ENCODE measurements at regions not wholly inside any gene's neighbourhood (a gene's known extent, or its start where the extent isn't known, plus 50 kb on each side); places are given as distances from the start of the nearest gene placed in this dataset.

- Mint-ChIP-seq H3K4me1 (ENCODE audit: unreplicated experiment) (peaks cover 3% of the 10 kb centered on the region), H3K9me3 (ENCODE audit: unreplicated experiment) (no peaks in the 10 kb centered on the region), H3K27ac (ENCODE audit: unreplicated experiment) (no peak overlapping the region), H3K36me3 (ENCODE audit: unreplicated experiment) (no peaks in the 10 kb centered on the region), H3K27me3 (ENCODE audit: unreplicated experiment) (peaks cover 38% of the 10 kb centered on the region), H3K4me3 (ENCODE audit: unreplicated experiment) (no peak overlapping the region)
- DNase-seq (ENCODE audit: extremely low spot score, unreplicated experiment): no peak
- no peak for TF ChIP-seq CTCF (IDR thresholded peaks at IDR 0.05)
These were observed 151.9 kb upstream of the PELI1 start for GRCh38 chr2:64296140-64296480.

GRCh38 chr2:64296695-64297346 lies 152.6 kb upstream of the PELI1 start:
- no peak for DNase-seq (ENCODE audit: extremely low spot score, unreplicated experiment)
- H3K4me3 Mint-ChIP-seq (ENCODE audit: unreplicated experiment): no peak overlapping the region
- H3K27ac Mint-ChIP-seq (ENCODE audit: unreplicated experiment): no peak overlapping the region
- H3K4me1 Mint-ChIP-seq (ENCODE audit: unreplicated experiment): no peaks in the 10 kb centered on the region
- no peaks in the 10 kb centered on the region for H3K9me3 Mint-ChIP-seq (ENCODE audit: unreplicated experiment)
- TF ChIP-seq CTCF (IDR thresholded peaks at IDR 0.05): no peak
- peaks cover 38% of the 10 kb centered on the region for H3K27me3 Mint-ChIP-seq (ENCODE audit: unreplicated experiment)
- H3K36me3 Mint-ChIP-seq (ENCODE audit: unreplicated experiment): no peaks in the 10 kb centered on the region

- no peak for TF ChIP-seq CTCF (IDR thresholded peaks at IDR 0.05)
- DNase-seq (ENCODE audit: extremely low spot score, unreplicated experiment): no peak
- no peak overlapping the region for H3K4me3 Mint-ChIP-seq (ENCODE audit: unreplicated experiment)
- H3K27me3 Mint-ChIP-seq (ENCODE audit: unreplicated experiment): peaks cover 38% of the 10 kb centered on the region
- H3K4me1 Mint-ChIP-seq (ENCODE audit: unreplicated experiment): no peaks in the 10 kb centered on the region
- no peaks in the 10 kb centered on the region for H3K36me3 Mint-ChIP-seq (ENCODE audit: unreplicated experiment)
- no peak overlapping the region for H3K27ac Mint-ChIP-seq (ENCODE audit: unreplicated experiment)
- no peaks in the 10 kb centered on the region for H3K9me3 Mint-ChIP-seq (ENCODE audit: unreplicated experiment)
These were observed 153.9 kb upstream of the PELI1 start for GRCh38 chr2:64298161-64298560.

GRCh38 chr2:64300066-64300465 lies 153.9 kb upstream of the LGALSL start:
- Mint-ChIP-seq H3K9me3 (ENCODE audit: unreplicated experiment) (no peaks in the 10 kb centered on the region), H3K4me1 (ENCODE audit: unreplicated experiment) (no peaks in the 10 kb centered on the region), H3K4me3 (ENCODE audit: unreplicated experiment) (no peak overlapping the region), H3K27ac (ENCODE audit: unreplicated experiment) (no peak overlapping the region), H3K27me3 (ENCODE audit: unreplicated experiment) (peaks cover 36% of the 10 kb centered on the region), H3K36me3 (ENCODE audit: unreplicated experiment) (no peaks in the 10 kb centered on the region)
- TF ChIP-seq CTCF (IDR thresholded peaks at IDR 0.05): no peak
- no peak for DNase-seq (ENCODE audit: extremely low spot score, unreplicated experiment)

GRCh38 chr2:64303250-64303649 lies 150.7 kb upstream of the LGALSL start:
- no peak overlapping the region for H3K4me3 Mint-ChIP-seq (ENCODE audit: unreplicated experiment)
- no peak for DNase-seq (ENCODE audit: extremely low spot score, unreplicated experiment)
- no peak overlapping the region for H3K27ac Mint-ChIP-seq (ENCODE audit: unreplicated experiment)
- peaks cover 2% of the 10 kb centered on the region for H3K36me3 Mint-ChIP-seq (ENCODE audit: unreplicated experiment)
- peaks cover 6% of the 10 kb centered on the region for H3K9me3 Mint-ChIP-seq (ENCODE audit: unreplicated experiment)
- no peaks in the 10 kb centered on the region for H3K4me1 Mint-ChIP-seq (ENCODE audit: unreplicated experiment)
- peaks cover 22% of the 10 kb centered on the region for H3K27me3 Mint-ChIP-seq (ENCODE audit: unreplicated experiment)
- TF ChIP-seq CTCF (IDR thresholded peaks at IDR 0.05): no peak
